MCF 10A (cell line): ENCODE measurements at regions not wholly inside any gene's neighbourhood (a gene's known extent, or its start where the extent isn't known, plus 50 kb on each side); places are given as distances from the start of the nearest gene placed in this dataset.

Source experiments
- BruUV-seq: library from RNA; stranded (reverse); fragments of 400-500 nt; replicated peaks from 2 replicates; lab custom pipeline; 2021; lab: Mats Ljungman, UMichigan
- CTCF ChIA-PET: fragments of 300-600 bp; sonication (Branson Sonifier 250); formaldehyde crosslinking; extraction: SDS; loops from one replicate; lab custom pipeline; 2021; ENCODE audit warnings: antibody characterized with exemption, inconsistent platforms; lab: Yijun Ruan, JAX
- POLR2A ChIA-PET: fragments of 300-600, 350-650 bp; sonication (Branson Sonifier 250); formaldehyde crosslinking; extraction: SDS; loops from one replicate; lab custom pipeline; 2020; ENCODE audit warnings: antibody characterized with exemption, inconsistent platforms; lab: Yijun Ruan, JAX
- DNase-seq: peaks from one replicate; pipeline ENCODE4 v3.0.0-alpha.2; 2018; ENCODE audit not compliant: unreplicated experiment
- H3K27ac Mint-ChIP-seq: one replicate; pipeline ENCODE4 v1.8.0; 2022; ENCODE audit warnings: mild to moderate bottlenecking, low read depth, mixed read lengths; ENCODE audit not compliant: unreplicated experiment
- H3K27me3 Mint-ChIP-seq: one replicate; pipeline ENCODE4 v1.8.0; 2022; ENCODE audit warnings: mixed read lengths; ENCODE audit not compliant: insufficient read depth, unreplicated experiment
- H3K36me3 Mint-ChIP-seq: one replicate; pipeline ENCODE4 v1.8.0; 2022; ENCODE audit warnings: mild to moderate bottlenecking, moderate library complexity, mixed read lengths; ENCODE audit not compliant: insufficient read depth, unreplicated experiment
- H3K4me1 Mint-ChIP-seq: one replicate; pipeline ENCODE4 v1.8.0; 2022; ENCODE audit warnings: mixed read lengths; ENCODE audit not compliant: insufficient read depth, unreplicated experiment
- H3K4me3 Mint-ChIP-seq: one replicate; pipeline ENCODE4 v1.8.0; 2022; ENCODE audit warnings: mild to moderate bottlenecking, moderate library complexity, mixed read lengths; ENCODE audit not compliant: unreplicated experiment
- H3K9me3 Mint-ChIP-seq: one replicate; pipeline ENCODE4 v1.8.0; 2022; ENCODE audit warnings: mixed read lengths; ENCODE audit not compliant: unreplicated experiment
- CTCF ChIP-seq: fragments of 200-600 bp; IDR thresholded peaks from one replicate; pipeline ENCODE4 v1.8.0; 2022; ENCODE audit warnings: antibody characterized with exemption, mild to moderate bottlenecking; ENCODE audit not compliant: unreplicated experiment
- intact Hi-C: fragments of 100-400 bp; cut with micrococcal nuclease; formaldehyde crosslinking; loops from 2 replicates; pipeline ENCODE4 v1.14.1; 2022

- no peaks in the 10 kb centered on the region for H3K4me1 Mint-ChIP-seq
- TF ChIP-seq CTCF: no peak
- peaks cover 7% of the 10 kb centered on the region for H3K9me3 Mint-ChIP-seq
- ChIA-PET POLR2A (interaction anchor here (0.5 kb wide), 1 partner anchor 16 kb away, joined by 3 read pairs; no protein-coding TSS in a partner anchor), CTCF (interaction anchor here (0.7 to 1.8 kb wide), 3 partner anchors 38 to 442 kb away, joined by 3 to 4 read pairs (median 3); partner anchors contain the start of gene MMAA)
- no peaks in the 10 kb centered on the region for H3K36me3 Mint-ChIP-seq
- intact Hi-C loops: no loop called here
- H3K4me3 Mint-ChIP-seq: no peak overlapping the region
- BruUV-seq: no TSS peak
- no peak overlapping the region for H3K27ac Mint-ChIP-seq
- H3K27me3 Mint-ChIP-seq: no peaks in the 10 kb centered on the region
- DNase-seq: no peak
These were observed 113.7 kb upstream of the LSM6 start for GRCh38 chr4:146061610-146062334.

GRCh38 chr4:146059865-146060264, 115.7 kb upstream of the LSM6 start:
- no peak for DNase-seq
- no peaks in the 10 kb centered on the region for H3K36me3 Mint-ChIP-seq
- no peaks in the 10 kb centered on the region for H3K27me3 Mint-ChIP-seq
- no peak overlapping the region for H3K4me3 Mint-ChIP-seq
- ChIA-PET POLR2A (interaction anchor here (0.7 kb wide), 1 partner anchor 16 kb away, joined by 3 read pairs; no protein-coding TSS in a partner anchor), CTCF (interaction anchor here (0.6 to 2.1 kb wide), 5 partner anchors 14 to 104 kb away, joined by 3 to 7 read pairs (median 4); no protein-coding TSS in a partner anchor)
- no peak for TF ChIP-seq CTCF
- no peak overlapping the region for H3K27ac Mint-ChIP-seq
- H3K4me1 Mint-ChIP-seq: no peaks in the 10 kb centered on the region
- BruUV-seq: no TSS peak
- intact Hi-C loops: loop anchor here (10.0 kb wide), 1 partner anchor 445 kb away; the partner anchor contains the start of gene MMAA
- H3K9me3 Mint-ChIP-seq: peaks cover 7% of the 10 kb centered on the region

GRCh38 chr4:146059151-146059550, 116.4 kb upstream of the LSM6 start:
- H3K36me3 Mint-ChIP-seq: no peaks in the 10 kb centered on the region
- peaks cover 7% of the 10 kb centered on the region for H3K9me3 Mint-ChIP-seq
- H3K4me1 Mint-ChIP-seq: peaks cover 6% of the 10 kb centered on the region
- TF ChIP-seq CTCF: no peak
- BruUV-seq: no TSS peak
- ChIA-PET POLR2A (no interaction called here), CTCF (interaction anchor here (0.5 to 2.1 kb wide), 5 partner anchors 15 to 176 kb away, joined by 3 to 7 read pairs (median 3); no protein-coding TSS in a partner anchor)
- no peak overlapping the region for H3K4me3 Mint-ChIP-seq
- H3K27me3 Mint-ChIP-seq: no peaks in the 10 kb centered on the region
- intact Hi-C loops: loop anchor here (10.0 kb wide), 1 partner anchor 444 kb away; the partner anchor contains the start of gene MMAA
- DNase-seq: no peak
- H3K27ac Mint-ChIP-seq: no peak overlapping the region

- H3K4me1 Mint-ChIP-seq: peaks cover 10% of the 10 kb centered on the region
- H3K27ac Mint-ChIP-seq: no peak overlapping the region
- H3K36me3 Mint-ChIP-seq: no peaks in the 10 kb centered on the region
- intact Hi-C loops: loop anchor here (10.0 kb wide), 1 partner anchor 444 kb away; the partner anchor contains the start of gene MMAA
- no peak for DNase-seq
- no peak for TF ChIP-seq CTCF
- BruUV-seq: no TSS peak
- H3K9me3 Mint-ChIP-seq: peaks cover under 1% of the 10 kb centered on the region
- H3K27me3 Mint-ChIP-seq: no peaks in the 10 kb centered on the region
- POLR2A ChIA-PET: no interaction called here
- H3K4me3 Mint-ChIP-seq: no peak overlapping the region
- CTCF ChIA-PET: interaction anchor here (0.5 to 2.1 kb wide), 3 partner anchors 36 to 175 kb away, joined by 3 to 7 read pairs (median 3); no protein-coding TSS in a partner anchor
These were observed 117.0 kb upstream of the LSM6 start for GRCh38 chr4:146058531-146058930.
